Cardiac muscle cell (in vitro differentiated cells and primary cell): ENCODE measurements at regions not wholly inside any gene's neighbourhood (a gene's known extent, or its start where the extent isn't known, plus 50 kb on each side); places are given as distances from the start of the nearest gene placed in this dataset.
"Not testable (repeated sequence)": the region's sequence is repeated elsewhere in the genome, so short reads cannot be mapped to it uniquely, and the experiment has no call there.

Source experiments
- DNase-seq, 2 donors: peaks; one replicate each; pipeline versions ENCODE4 v3.0.0 to v3.0.0-alpha.2; 2010 to 2017; ENCODE audit warnings: low read depth in 1 of 2, low spot score in 1 of 2
- H3K27ac ChIP-seq: fragments of 200-600 bp; sonication (generic); 2 replicates; pipeline ENCODE4 v1.5.1; 2016
- H3K27me3 ChIP-seq: fragments of 200-600 bp; sonication (generic); 2 replicates; pipeline ENCODE4 v1.6.0; 2016; ENCODE audit warnings: control low read depth
- H3K36me3 ChIP-seq: fragments of 200-600 bp; sonication (generic); 2 replicates; pipeline ENCODE4 v1.5.1; 2016; ENCODE audit warnings: control low read depth
- H3K4me1 ChIP-seq: fragments of 200-600 bp; sonication (generic); 2 replicates; pipeline ENCODE4 v1.8.1; 2017; ENCODE audit warnings: low read depth, mild to moderate bottlenecking, mixed run types
- H3K4me3 ChIP-seq: fragments of 200-600 bp; sonication (generic); 2 replicates; pipeline ENCODE4 v1.5.1; 2016; ENCODE audit warnings: mild to moderate bottlenecking
- H3K9me3 ChIP-seq: fragments of 200-600 bp; sonication (generic); 2 replicates; pipeline ENCODE4 v1.5.1; 2017; ENCODE audit warnings: low read depth, mild to moderate bottlenecking, control low read depth
- CTCF ChIP-seq: IDR thresholded peaks from 2 replicates; pipeline ENCODE4 v1.5.1; 2012; ENCODE audit warnings: low read depth, mild to moderate bottlenecking, low read length

- no peak for TF ChIP-seq CTCF
- no peak overlapping the region for H3K27ac ChIP-seq
- no peak for DNase-seq
- H3K4me1 ChIP-seq = no peaks in the 10 kb centered on the region
- H3K36me3 ChIP-seq = no peaks in the 10 kb centered on the region
- no peak overlapping the region for H3K4me3 ChIP-seq
- no peaks in the 10 kb centered on the region for H3K9me3 ChIP-seq
- H3K27me3 ChIP-seq = peaks cover 95% of the 10 kb centered on the region
Measured at GRCh38 chr5:135170500-135170899, 136.5 kb upstream of the PITX1 start.

- no peaks in the 10 kb centered on the region for H3K9me3 ChIP-seq
- no peak overlapping the region for H3K27ac ChIP-seq
- TF ChIP-seq CTCF = no peak
- H3K27me3 ChIP-seq = peaks cover 95% of the 10 kb centered on the region
- no peak overlapping the region for H3K4me3 ChIP-seq
- no peaks in the 10 kb centered on the region for H3K4me1 ChIP-seq
- no peaks in the 10 kb centered on the region for H3K36me3 ChIP-seq
- no peak for DNase-seq
Measured at GRCh38 chr5:135169753-135170152, 135.7 kb upstream of the PITX1 start.

- H3K4me3 ChIP-seq = no peak overlapping the region
- DNase-seq = no peak
- H3K27me3 ChIP-seq = peaks cover 98% of the 10 kb centered on the region
- H3K4me1 ChIP-seq = no peaks in the 10 kb centered on the region
- no peak overlapping the region for H3K27ac ChIP-seq
- no peaks in the 10 kb centered on the region for H3K36me3 ChIP-seq
- no peaks in the 10 kb centered on the region for H3K9me3 ChIP-seq
- no peak for TF ChIP-seq CTCF
Measured at GRCh38 chr5:135167634-135168033, 133.6 kb upstream of the PITX1 start.

GRCh38 chr5:135164873-135165614, 131.0 kb upstream of the PITX1 start:
- not testable (repeated sequence) for H3K4me1 ChIP-seq, H3K27ac ChIP-seq, H3K9me3 ChIP-seq, DNase-seq, H3K36me3 ChIP-seq, H3K4me3 ChIP-seq
- H3K27me3 ChIP-seq = peaks cover 94% of the 10 kb centered on the region

GRCh38 chr5:135163964-135164363, 129.9 kb upstream of the PITX1 start:
- no peak overlapping the region for H3K27ac ChIP-seq
- H3K4me3 ChIP-seq = no peak overlapping the region
- no peaks in the 10 kb centered on the region for H3K4me1 ChIP-seq
- DNase-seq = no peak
- H3K9me3 ChIP-seq = no peaks in the 10 kb centered on the region
- peaks cover 83% of the 10 kb centered on the region for H3K27me3 ChIP-seq
- TF ChIP-seq CTCF = no peak
- H3K36me3 ChIP-seq = no peaks in the 10 kb centered on the region

- H3K27ac ChIP-seq = no peak overlapping the region
- no peak for TF ChIP-seq CTCF
- H3K4me1 ChIP-seq = no peaks in the 10 kb centered on the region
- H3K4me3 ChIP-seq = no peak overlapping the region
- DNase-seq = no peak
- no peaks in the 10 kb centered on the region for H3K9me3 ChIP-seq
- H3K36me3 ChIP-seq = no peaks in the 10 kb centered on the region
- H3K27me3 ChIP-seq = peaks cover 77% of the 10 kb centered on the region
Measured at GRCh38 chr5:135163391-135163790, 129.4 kb upstream of the PITX1 start.
